IMR-90 (cell line): ENCODE measurements at regions not wholly inside any gene's neighbourhood (a gene's known extent, or its start where the extent isn't known, plus 50 kb on each side); places are given as distances from the start of the nearest gene placed in this dataset.

Source experiments
- ATAC-seq: fragments of 200-7000 bp; cut with Tn5 transposase; 2 replicates; pipeline ENCODE4 v1.9.1; 2020; ENCODE audit warnings: low read depth, mild to moderate bottlenecking, moderate library complexity
- BruUV-seq: library from RNA; stranded (reverse); fragments of 400-500 nt; replicated peaks from 2 replicates; lab custom pipeline; 2021; lab: Mats Ljungman, UMichigan
- CTCF ChIA-PET: fragments of 300-600 bp; formaldehyde crosslinking; extraction: SDS; loops from one replicate; lab custom pipeline; 2021; ENCODE audit warnings: antibody characterized with exemption; lab: Yijun Ruan, JAX
- POLR2A ChIA-PET: fragments of 300-600 bp; sonication (Branson Sonifier 250); formaldehyde crosslinking; loops from one replicate; lab custom pipeline; 2022; ENCODE audit warnings: antibody characterized with exemption; ENCODE audit not compliant: unreplicated experiment; lab: Charles Lee
- DNase-seq: peaks from one replicate; pipeline ENCODE4 v3.0.0; 2013
- H2AFZ ChIP-seq: replicated peaks from 2 replicates; pipeline ENCODE3; 2013; ENCODE audit warnings: low read length, mild to moderate bottlenecking; ENCODE audit not compliant: poor library complexity
- H2AK5ac ChIP-seq: 2 replicates; pipeline ENCODE4 v1.6.1; 2013; ENCODE audit warnings: low read depth, low read length, inconsistent platforms
- H2AK9ac ChIP-seq: replicated peaks from 2 replicates; pipeline ENCODE3; 2013; ENCODE audit warnings: mild to moderate bottlenecking, low read depth, low read length, moderate library complexity; ENCODE audit not compliant: poor library complexity
- H2BK120ac ChIP-seq: 2 replicates; pipeline ENCODE4 v1.6.1; 2013; ENCODE audit warnings: low read depth, low read length, inconsistent platforms
- H2BK15ac ChIP-seq: 3 replicates; pipeline ENCODE4 v1.6.1; 2013; ENCODE audit warnings: low read depth, low read length, inconsistent platforms
- H2BK20ac ChIP-seq: 2 replicates; pipeline ENCODE4 v1.6.1; 2013; ENCODE audit warnings: low read depth, mild to moderate bottlenecking, inconsistent platforms, low read length, moderate library complexity
- H2BK5ac ChIP-seq: 2 replicates; pipeline ENCODE4 v1.6.1; 2013; ENCODE audit warnings: mild to moderate bottlenecking, low read depth, low read length, inconsistent platforms; ENCODE audit not compliant: poor library complexity, severe bottlenecking
- H3K14ac ChIP-seq: replicated peaks from 2 replicates; pipeline ENCODE4 v1.6.1; 2013; ENCODE audit warnings: low read depth, low read length, inconsistent platforms
- H3K18ac ChIP-seq: 2 replicates; pipeline ENCODE4 v1.6.1; 2013; ENCODE audit warnings: low read depth, low read length, control low read depth
- H3K23ac ChIP-seq: 2 replicates; pipeline ENCODE4 v1.6.1; 2013; ENCODE audit warnings: low read depth, low read length, inconsistent platforms
- H3K27ac ChIP-seq: 2 replicates; pipeline ENCODE4 v1.5.1; 2013; ENCODE audit warnings: mild to moderate bottlenecking, control low read depth, low read length; ENCODE audit not compliant: insufficient read depth
- H3K27me3 ChIP-seq: 2 replicates; pipeline ENCODE4 v1.6.1; 2013; ENCODE audit warnings: low read length; ENCODE audit not compliant: control insufficient read depth, insufficient read depth
- H3K36me3 ChIP-seq: 2 replicates; pipeline ENCODE4 v1.6.1; 2013; ENCODE audit warnings: low read length, mixed read lengths; ENCODE audit not compliant: control insufficient read depth, insufficient read depth
- H3K4ac ChIP-seq: 2 replicates; pipeline ENCODE4 v1.6.1; 2013; ENCODE audit warnings: low read depth, low read length, inconsistent platforms
- H3K4me1 ChIP-seq: 2 replicates; pipeline ENCODE4 v1.6.1; 2013; ENCODE audit warnings: low read length, mixed read lengths; ENCODE audit not compliant: control insufficient read depth, insufficient read depth
- H3K4me2 ChIP-seq: 2 replicates; pipeline ENCODE4 v1.6.1; 2013; ENCODE audit warnings: low read depth, mild to moderate bottlenecking, control low read depth, low read length, moderate library complexity
- H3K4me3 ChIP-seq: 2 replicates; pipeline ENCODE4 v1.5.1; 2013; ENCODE audit warnings: low read depth, mild to moderate bottlenecking, control low read depth, low read length, moderate library complexity; ENCODE audit not compliant: insufficient read depth
- H3K56ac ChIP-seq: 2 replicates; pipeline ENCODE4 v1.6.1; 2013; ENCODE audit warnings: low read length, inconsistent platforms; ENCODE audit not compliant: insufficient read depth; ENCODE audit errors: extremely low read depth
- H3K79me1 ChIP-seq, 2 experiments: 2 replicates each; pipeline ENCODE4 v1.6.1; 2013; ENCODE audit warnings: low read length in 2 of 2, inconsistent platforms in 1 of 2, low read depth in 1 of 2
- H3K9ac ChIP-seq: 2 replicates; pipeline ENCODE4 v1.6.1; 2013; ENCODE audit warnings: low read depth, low read length, control low read depth
- H3K9me1 ChIP-seq: 2 replicates; pipeline ENCODE4 v1.6.1; 2013; ENCODE audit warnings: low read length, inconsistent platforms; ENCODE audit not compliant: insufficient read depth
- H3K9me3 ChIP-seq: 2 replicates; pipeline ENCODE4 v1.6.1; 2013; ENCODE audit warnings: low read length; ENCODE audit not compliant: control insufficient read depth, insufficient read depth
- H4K20me1 ChIP-seq: 2 replicates; pipeline ENCODE4 v1.6.1; 2013; ENCODE audit warnings: low read length, inconsistent platforms; ENCODE audit not compliant: insufficient read depth
- H4K5ac ChIP-seq: 2 replicates; pipeline ENCODE4 v1.6.1; 2013; ENCODE audit warnings: mild to moderate bottlenecking, low read depth, low read length, control low read depth
- H4K8ac ChIP-seq, 2 experiments: 2 replicates each; pipeline ENCODE4 v1.6.1; 2013; ENCODE audit warnings: low read depth in 2 of 2, low read length in 2 of 2, control low read depth in 1 of 2, inconsistent platforms in 1 of 2
- H4K91ac ChIP-seq: 2 replicates; pipeline ENCODE4 v1.6.1; 2013; ENCODE audit warnings: low read depth, low read length, inconsistent platforms; ENCODE audit not compliant: insufficient read depth
- CEBPB ChIP-seq: IDR thresholded peaks from 2 replicates; pipeline ENCODE4 v1.6.1; 2012; ENCODE audit warnings: low read depth, low read length, improper control_type of control experiment
- FOS ChIP-seq: fragments of 150-350 bp; IDR thresholded peaks from 2 replicates; pipeline ENCODE4 v1.6.1; 2016; ENCODE audit warnings: low read depth, low read length
- MAZ ChIP-seq: IDR thresholded peaks from 2 replicates; pipeline ENCODE4 v1.6.1; 2012; ENCODE audit warnings: low read depth, mild to moderate bottlenecking, low read length, improper control_type of control experiment, moderate library complexity, borderline replicate concordance
- MXI1 ChIP-seq: IDR thresholded peaks from 2 replicates; pipeline ENCODE4 v1.6.1; 2012; ENCODE audit warnings: low read depth, mild to moderate bottlenecking, low read length, moderate library complexity, borderline replicate concordance
- POLR2A ChIP-seq: IDR thresholded peaks from 2 replicates; pipeline ENCODE4 v1.6.1; 2012; ENCODE audit warnings: mild to moderate bottlenecking, low read depth, low read length
- RAD21 ChIP-seq: IDR thresholded peaks from 2 replicates; pipeline ENCODE4 v1.6.1; 2012; ENCODE audit warnings: low read length, improper control_type of control experiment
- RCOR1 ChIP-seq: IDR thresholded peaks from 2 replicates; pipeline ENCODE4 v1.6.1; 2012; ENCODE audit warnings: mild to moderate bottlenecking, low read length, improper control_type of control experiment; ENCODE audit not compliant: insufficient replicate concordance
- WGBS, 2 experiments: methylation state at CpG; one replicate each; pipeline versions ENCODE4 v1.1.5 to v1.1.7; 2013; ENCODE audit warnings: missing lambda C conversion rate in 2 of 2; ENCODE audit not compliant: insufficient read length in 1 of 2; ENCODE audit errors: extremely low coverage in 2 of 2; 5-methylcytosine and 5-hydroxymethylcytosine counted together
- dilution Hi-C: fragments of 300-500 bp; cut with HindIII; formaldehyde crosslinking; loops from one replicate; pipeline ENCODE4 v1.14.3; 2018; ENCODE audit warnings: low sequenced_read_pairs; ENCODE audit not compliant: unreplicated experiment
- in situ Hi-C: fragments of 300-500 bp; cut with MboI; formaldehyde crosslinking; loops from 3 replicates; pipeline ENCODE4 v1.14.3; 2019; ENCODE audit warnings: low sequenced_read_pairs, inconsistent platforms, mixed read lengths
- intact Hi-C: fragments of 100-400 bp; cut with micrococcal nuclease; formaldehyde crosslinking; loops from 2 replicates; pipeline ENCODE4 v1.10.0; 2022

GRCh38 chr6:14500809-14501208 lies 383.2 kb downstream of the CD83 start:
- ChIA-PET POLR2A (no interaction called here), CTCF (interaction anchor here (0.6 kb wide), 1 partner anchor 986 kb away, joined by 3 read pairs; no protein-coding TSS in a partner anchor)
- intact Hi-C loops, result no loop called here

More at GRCh38 chr6:14500809-14501208, 383.2 kb downstream of the CD83 start:
- Histone ChIP-seq H2BK20ac (no peak overlapping the region), H4K5ac (no peak overlapping the region), H2AFZ (no peak overlapping the region), H2BK15ac (no peak overlapping the region), H3K18ac (no peak overlapping the region), H3K23ac (no peak overlapping the region), H2BK5ac (no peak overlapping the region), H3K4ac (no peak overlapping the region), H3K27me3 (no peaks in the 10 kb centered on the region), H3K14ac (no peak overlapping the region), H3K9me3 (no peaks in the 10 kb centered on the region), H3K4me2 (no peak overlapping the region), H2AK9ac (no peak overlapping the region), H3K9ac (no peak overlapping the region), H3K56ac (no peak overlapping the region), H3K27ac (no peak overlapping the region), H2BK120ac (no peak overlapping the region), H4K8ac (no peak overlapping the region), H4K20me1 (no peaks in the 10 kb centered on the region; the same call in 1 of the 2 replicates), H3K4me3 (no peak overlapping the region), H4K91ac (no peak overlapping the region), H3K36me3 (no peaks in the 10 kb centered on the region), H2AK5ac (no peak overlapping the region), H3K9me1 (no peaks in the 10 kb centered on the region), H3K4me1 (peaks cover 4% of the 10 kb centered on the region), H3K79me1 (no peaks in the 10 kb centered on the region)
- ATAC-seq (no peak), DNase-seq (no peak)
- in situ Hi-C loops (no loop called here), dilution Hi-C loops (no loop called here)
- TF ChIP-seq CEBPB, result no peak
- TF ChIP-seq RAD21, result no peak
- TF ChIP-seq FOS, result no peak
- no peak for TF ChIP-seq MAZ
- TF ChIP-seq RCOR1, result no peak
- no peak for TF ChIP-seq MXI1
- TF ChIP-seq POLR2A, result no peak
- WGBS, 2 experiments, result no CpG with 5 or more reads among the region's 2 CpGs
- no TSS peak for BruUV-seq
